ENCODE measurements at regions not wholly inside any gene's neighbourhood (a gene's known extent, or its start where the extent isn't known, plus 50 kb on each side); places are given as distances from the start of the nearest gene placed in this dataset.

DNA sequence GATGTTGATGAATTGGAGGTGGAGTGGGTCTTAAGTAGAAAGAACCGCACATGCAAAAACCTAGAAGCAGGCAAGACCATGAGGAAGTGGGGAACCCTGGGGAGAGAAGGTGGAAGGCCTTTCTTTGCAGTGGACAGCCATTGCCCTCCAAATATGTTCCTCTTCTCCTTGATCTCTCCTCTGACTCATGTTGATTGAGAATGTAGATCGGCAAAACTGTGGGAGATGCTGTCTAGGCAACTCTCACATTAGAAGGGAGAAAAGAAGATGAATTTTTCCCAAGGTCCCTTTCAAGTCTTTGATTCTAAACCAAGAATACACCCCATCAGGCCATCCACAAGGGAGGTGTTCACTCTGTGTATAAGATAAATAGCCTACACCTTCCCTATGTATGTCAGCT is 257.5 kb downstream of the MSRB3 start:
- H3K27me3 ChIP-seq (ENCODE audit: control insufficient read depth, insufficient read depth, low read length), result no peaks in the 10 kb centered on the region
- no peak overlapping the region for H3K4me3 ChIP-seq (ENCODE audit: low read depth, low read length)
- DNase-seq (ENCODE audit: low read depth, low spot score), result no peak
- TF ChIP-seq, protein P1, sequence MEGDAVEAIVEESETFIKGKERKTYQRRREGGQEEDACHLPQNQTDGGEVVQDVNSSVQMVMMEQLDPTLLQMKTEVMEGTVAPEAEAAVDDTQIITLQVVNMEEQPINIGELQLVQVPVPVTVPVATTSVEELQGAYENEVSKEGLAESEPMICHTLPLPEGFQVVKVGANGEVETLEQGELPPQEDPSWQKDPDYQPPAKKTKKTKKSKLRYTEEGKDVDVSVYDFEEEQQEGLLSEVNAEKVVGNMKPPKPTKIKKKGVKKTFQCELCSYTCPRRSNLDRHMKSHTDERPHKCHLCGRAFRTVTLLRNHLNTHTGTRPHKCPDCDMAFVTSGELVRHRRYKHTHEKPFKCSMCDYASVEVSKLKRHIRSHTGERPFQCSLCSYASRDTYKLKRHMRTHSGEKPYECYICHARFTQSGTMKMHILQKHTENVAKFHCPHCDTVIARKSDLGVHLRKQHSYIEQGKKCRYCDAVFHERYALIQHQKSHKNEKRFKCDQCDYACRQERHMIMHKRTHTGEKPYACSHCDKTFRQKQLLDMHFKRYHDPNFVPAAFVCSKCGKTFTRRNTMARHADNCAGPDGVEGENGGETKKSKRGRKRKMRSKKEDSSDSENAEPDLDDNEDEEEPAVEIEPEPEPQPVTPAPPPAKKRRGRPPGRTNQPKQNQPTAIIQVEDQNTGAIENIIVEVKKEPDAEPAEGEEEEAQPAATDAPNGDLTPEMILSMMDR (IDR thresholded peaks at IDR 0.05; ENCODE audit: low read depth, low read length), result no peak
- H3K9me3 ChIP-seq (ENCODE audit: control insufficient read depth, insufficient read depth, low read length), result peaks cover 8% of the 10 kb centered on the region; the same call in 1 of the 2 replicates
- CTCF ChIA-PET, result no interaction called here
- POLR2A ChIA-PET, result interaction anchor here (1.8 kb wide), 1 partner anchor 30 kb away, joined by 25 read pairs; no protein-coding TSS in a partner anchor
- H3K27ac ChIP-seq (ENCODE audit: low read depth, low read length), result peak overlapping the region; percentile 89

DNA sequence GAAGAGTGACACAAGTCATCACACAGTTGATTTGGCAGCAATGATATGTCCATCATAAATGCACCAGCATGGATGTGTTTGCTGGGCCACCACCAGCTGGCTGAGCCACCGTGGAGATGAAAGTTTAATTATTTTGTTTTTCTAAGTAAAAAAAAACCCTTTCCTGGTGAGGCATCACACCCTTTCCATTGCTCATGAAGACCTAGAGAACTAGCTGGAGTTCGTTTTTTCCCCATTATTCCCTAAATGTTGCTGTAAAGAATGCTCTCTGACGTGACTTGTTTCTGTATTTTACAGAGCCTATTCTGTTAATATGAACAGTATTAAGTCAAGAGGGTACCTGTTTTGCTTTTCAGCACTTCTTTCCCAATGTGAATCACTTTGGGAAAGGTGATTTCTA is 257.9 kb downstream of the MSRB3 start:
- peak overlapping the region; percentile 89 for H3K27ac ChIP-seq (ENCODE audit: low read depth, low read length)
- TF ChIP-seq, protein P1 (IDR thresholded peaks at IDR 0.05; ENCODE audit: low read depth, low read length), result no peak
- peaks cover 10% of the 10 kb centered on the region; the same call in 1 of the 2 replicates for H3K9me3 ChIP-seq (ENCODE audit: control insufficient read depth, insufficient read depth, low read length)
- no peaks in the 10 kb centered on the region for H3K27me3 ChIP-seq (ENCODE audit: control insufficient read depth, insufficient read depth, low read length)
- ChIA-PET POLR2A (interaction anchor here (0.6 to 1.8 kb wide), 8 partner anchors 11 to 300 kb away, joined by 4 to 25 read pairs (median 5); no protein-coding TSS in a partner anchor), CTCF (interaction anchor here (1.0 to 2.9 kb wide), 4 partner anchors 12 to 222 kb away, joined by 3 to 14 read pairs (median 5); no protein-coding TSS in a partner anchor)
- no peak overlapping the region for H3K4me3 ChIP-seq (ENCODE audit: low read depth, low read length)
- no peak for DNase-seq (ENCODE audit: low read depth, low spot score)

DNA sequence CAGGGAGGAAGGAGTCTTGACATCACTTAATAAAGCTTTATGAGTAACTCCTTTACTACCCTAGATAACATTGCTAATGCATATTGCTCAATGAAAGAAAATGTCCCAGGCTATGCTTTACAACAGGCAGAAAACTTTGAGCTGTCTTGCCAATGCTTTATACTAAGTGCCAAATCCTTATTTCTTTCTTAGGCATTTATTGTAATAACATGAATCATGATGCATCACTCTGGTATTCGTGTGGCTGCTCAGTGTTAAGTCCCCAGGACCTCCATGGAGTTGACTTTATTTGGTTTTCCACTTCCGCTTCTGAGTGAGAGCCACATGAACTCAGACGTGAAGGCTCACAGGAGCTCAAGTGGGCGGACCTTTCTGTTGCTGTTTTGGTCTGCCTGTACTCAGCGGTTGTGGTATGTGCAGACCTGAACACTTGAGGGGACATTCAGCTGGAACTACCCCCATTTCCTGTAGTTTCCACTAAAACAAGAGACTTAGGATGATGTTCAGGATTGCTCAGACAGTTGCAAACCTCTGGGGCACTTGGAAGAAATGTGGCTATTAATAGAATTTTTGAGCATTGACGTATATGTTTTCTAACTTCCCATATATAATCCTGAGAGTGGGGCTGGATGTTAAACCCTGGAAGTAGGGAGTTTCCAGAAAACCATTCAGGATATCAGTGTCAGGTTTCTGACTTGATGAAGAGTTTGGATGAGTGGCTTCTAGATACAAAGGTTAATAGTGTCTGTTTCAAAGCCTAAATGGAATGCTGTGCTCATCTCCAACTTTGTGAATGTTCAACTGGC is 258.6 kb downstream of the MSRB3 start:
- POLR2A ChIA-PET, result interaction anchor here (0.6 to 1.8 kb wide), 11 partner anchors 9 to 792 kb away, joined by 3 to 25 read pairs (median 5); no protein-coding TSS in a partner anchor
- Histone ChIP-seq H3K27ac (ENCODE audit: low read depth, low read length) (peak overlapping the region; percentile 93), H3K4me3 (ENCODE audit: low read depth, low read length) (no peak overlapping the region), H3K9me3 (ENCODE audit: control insufficient read depth, insufficient read depth, low read length) (peaks cover 10% of the 10 kb centered on the region; the same call in 1 of the 2 replicates), H3K27me3 (ENCODE audit: control insufficient read depth, insufficient read depth, low read length) (no peaks in the 10 kb centered on the region)
- CTCF ChIA-PET, result interaction anchor here (0.5 to 2.9 kb wide), 5 partner anchors 13 to 232 kb away, joined by 3 to 14 read pairs (median 6); no protein-coding TSS in a partner anchor
- peak; percentile 99 for DNase-seq (ENCODE audit: low read depth, low spot score)
- TF ChIP-seq, protein P1 (IDR thresholded peaks at IDR 0.05; ENCODE audit: low read depth, low read length), result no peak

DNA sequence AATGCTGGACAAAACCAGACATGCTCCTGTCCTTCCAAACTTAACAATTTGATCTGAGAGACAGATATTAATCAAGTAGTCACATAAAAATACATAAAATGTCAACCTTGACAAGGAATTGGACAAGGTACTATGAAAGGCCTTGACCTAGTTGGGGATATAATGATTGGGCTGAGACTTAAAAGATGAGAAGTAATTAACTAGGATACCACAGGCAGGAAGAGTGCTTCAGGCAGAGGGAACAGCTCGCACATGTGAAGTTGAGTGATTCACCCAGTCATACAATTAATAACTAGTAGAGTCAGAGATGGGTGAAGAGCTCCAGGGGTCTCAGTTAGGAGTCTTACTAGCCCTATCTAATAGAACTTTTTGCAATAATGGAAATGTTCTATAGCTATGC is 259.5 kb downstream of the MSRB3 start:
- TF ChIP-seq, protein P1 (IDR thresholded peaks at IDR 0.05; ENCODE audit: low read depth, low read length), result no peak
- Histone ChIP-seq H3K27ac (ENCODE audit: low read depth, low read length) (peak overlapping the region; percentile 93), H3K27me3 (ENCODE audit: control insufficient read depth, insufficient read depth, low read length) (no peaks in the 10 kb centered on the region), H3K9me3 (ENCODE audit: control insufficient read depth, insufficient read depth, low read length) (peaks cover 10% of the 10 kb centered on the region; the same call in 1 of the 2 replicates), H3K4me3 (ENCODE audit: low read depth, low read length) (no peak overlapping the region)
- CTCF ChIA-PET, result interaction anchor here (0.9 to 2.9 kb wide), 2 partner anchors 18 to 64 kb away, joined by 3 to 14 read pairs; no protein-coding TSS in a partner anchor
- DNase-seq (ENCODE audit: low read depth, low spot score), result no peak
- POLR2A ChIA-PET, result interaction anchor here (1.8 kb wide), 1 partner anchor 210 kb away, joined by 7 read pairs; no protein-coding TSS in a partner anchor

DNA sequence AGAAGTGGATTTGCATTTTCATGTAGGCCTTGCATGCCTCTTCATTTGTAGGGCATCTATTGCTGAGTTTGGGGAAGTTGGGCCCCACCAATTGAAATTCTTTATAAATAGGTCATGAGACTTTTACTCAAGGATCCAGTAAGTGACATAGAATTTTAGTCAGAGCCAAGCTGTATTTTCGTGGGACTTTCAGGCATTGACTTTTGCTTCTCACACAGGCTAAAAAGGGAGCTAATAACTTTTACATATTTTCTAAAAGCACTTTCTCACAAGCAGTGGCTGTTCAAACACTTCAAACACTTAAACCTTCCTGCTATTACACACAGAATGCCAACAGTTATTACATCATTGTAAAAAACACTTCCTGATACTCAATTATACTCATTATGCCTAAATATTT is 260.5 kb downstream of the MSRB3 start:
- TF ChIP-seq, protein P1 (IDR thresholded peaks at IDR 0.05; ENCODE audit: low read depth, low read length), result no peak
- Histone ChIP-seq H3K9me3 (ENCODE audit: control insufficient read depth, insufficient read depth, low read length) (peaks cover 10% of the 10 kb centered on the region; the same call in 1 of the 2 replicates), H3K4me3 (ENCODE audit: low read depth, low read length) (no peak overlapping the region), H3K27ac (ENCODE audit: low read depth, low read length) (no peak overlapping the region), H3K27me3 (ENCODE audit: control insufficient read depth, insufficient read depth, low read length) (no peaks in the 10 kb centered on the region)
- ChIA-PET POLR2A (no interaction called here), CTCF (interaction anchor here (2.9 kb wide), 1 partner anchor 17 kb away, joined by 14 read pairs; no protein-coding TSS in a partner anchor)
- no peak for DNase-seq (ENCODE audit: low read depth, low spot score)
